ENCODE measurements at regions not wholly inside any gene's neighbourhood (a gene's known extent, or its start where the extent isn't known, plus 50 kb on each side); places are given as distances from the start of the nearest gene placed in this dataset.

- DNase-seq, result no peak
Observed at GRCh38 chr2:120809609-120810440, 74.2 kb downstream of the GLI2 start.

DNA sequence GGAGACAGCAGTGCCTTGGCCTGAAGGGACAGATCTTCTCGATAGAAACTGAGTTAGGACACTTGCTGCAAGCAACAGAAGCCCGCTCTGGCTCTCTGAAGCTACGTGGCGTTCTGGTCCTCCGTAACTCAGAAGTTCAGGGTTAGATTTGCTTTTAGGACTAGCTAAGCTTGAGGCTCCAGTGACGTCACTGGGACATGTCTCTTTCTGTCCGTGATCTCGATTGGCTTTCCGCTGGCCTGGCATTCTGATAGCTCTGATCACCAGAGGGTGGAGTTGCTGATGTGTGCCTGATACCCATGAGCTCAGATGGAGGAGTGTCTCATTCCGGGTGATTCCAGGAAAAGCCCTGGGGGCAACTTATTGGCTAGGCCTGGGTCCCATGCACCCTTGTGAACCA, 75.0 kb downstream of the GLI2 start:
- no peak for DNase-seq

GRCh38 chr2:120812866-120813265, 77.2 kb downstream of the GLI2 start:
- no peak for DNase-seq

GRCh38 chr2:120814352-120814751, 78.7 kb downstream of the GLI2 start:
- DNase-seq, result no peak

DNA sequence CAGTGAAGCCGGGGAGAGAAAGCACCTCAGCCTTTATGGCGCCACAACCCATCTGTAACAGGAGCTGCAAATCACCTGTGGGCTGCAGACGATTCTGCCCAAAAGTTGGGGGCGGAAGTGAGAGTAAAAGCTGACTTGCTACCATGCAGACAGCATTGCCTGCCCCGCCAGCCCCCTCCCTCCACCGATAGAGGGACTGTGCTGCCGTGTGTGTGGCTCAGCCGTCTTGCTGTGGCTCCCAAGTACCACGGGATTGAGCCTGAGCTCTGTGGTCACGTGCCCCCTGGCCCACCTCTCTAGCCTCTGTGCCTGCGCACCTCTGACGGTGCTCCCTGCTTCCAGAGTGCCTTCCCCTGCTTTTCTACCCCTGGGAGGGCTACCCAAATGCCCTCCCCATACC, 79.6 kb downstream of the GLI2 start:
- DNase-seq, result no peak

DNA sequence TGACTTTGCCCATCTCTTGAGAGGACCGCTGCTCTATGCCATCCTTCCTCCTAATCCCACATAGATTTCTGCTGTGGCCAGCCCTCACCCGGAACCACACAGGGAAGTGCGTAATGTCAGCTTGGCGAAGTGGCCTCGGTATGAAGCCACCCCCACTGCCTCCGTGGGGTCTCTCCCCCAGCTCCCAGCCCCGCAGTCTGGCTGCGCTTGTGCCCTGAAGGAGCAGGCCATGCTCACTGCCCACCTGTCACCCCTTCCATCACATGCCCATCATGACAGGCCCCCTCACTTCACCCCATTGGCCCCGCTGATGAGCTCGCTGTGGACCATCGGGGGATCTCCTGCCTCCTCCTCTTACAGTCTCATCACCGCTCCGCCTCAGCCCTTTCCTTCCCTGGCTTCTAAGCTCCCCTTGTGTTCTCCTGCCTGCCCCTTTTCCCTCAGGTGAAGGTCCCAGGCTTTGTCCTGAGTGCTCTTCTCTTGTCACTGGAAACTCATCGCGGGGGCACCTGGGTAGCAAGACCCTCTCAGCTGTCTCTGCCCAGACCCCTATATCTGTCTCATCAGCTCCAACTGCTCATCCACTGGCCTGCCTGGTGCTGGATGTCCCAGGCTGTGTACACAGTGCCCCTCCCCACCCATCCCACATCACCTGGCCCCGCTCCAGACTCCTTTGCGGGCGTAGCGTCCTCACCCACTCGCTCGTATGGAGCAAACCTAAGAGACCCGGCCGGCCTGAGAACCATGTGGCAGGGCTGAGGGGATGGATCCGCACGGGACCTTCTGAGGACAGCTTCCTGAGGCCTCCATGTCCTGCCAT, 81.7 kb downstream of the GLI2 start:
- no peak for DNase-seq

GRCh38 chr2:120817956-120818325, 82.3 kb downstream of the GLI2 start:
- DNase-seq, result no peak

GRCh38 chr2:120818441-120818920, 82.8 kb downstream of the GLI2 start:
- DNase-seq, result no peak

GRCh38 chr2:120819720-120820210, 84.1 kb downstream of the GLI2 start:
- no peak for DNase-seq

DNA sequence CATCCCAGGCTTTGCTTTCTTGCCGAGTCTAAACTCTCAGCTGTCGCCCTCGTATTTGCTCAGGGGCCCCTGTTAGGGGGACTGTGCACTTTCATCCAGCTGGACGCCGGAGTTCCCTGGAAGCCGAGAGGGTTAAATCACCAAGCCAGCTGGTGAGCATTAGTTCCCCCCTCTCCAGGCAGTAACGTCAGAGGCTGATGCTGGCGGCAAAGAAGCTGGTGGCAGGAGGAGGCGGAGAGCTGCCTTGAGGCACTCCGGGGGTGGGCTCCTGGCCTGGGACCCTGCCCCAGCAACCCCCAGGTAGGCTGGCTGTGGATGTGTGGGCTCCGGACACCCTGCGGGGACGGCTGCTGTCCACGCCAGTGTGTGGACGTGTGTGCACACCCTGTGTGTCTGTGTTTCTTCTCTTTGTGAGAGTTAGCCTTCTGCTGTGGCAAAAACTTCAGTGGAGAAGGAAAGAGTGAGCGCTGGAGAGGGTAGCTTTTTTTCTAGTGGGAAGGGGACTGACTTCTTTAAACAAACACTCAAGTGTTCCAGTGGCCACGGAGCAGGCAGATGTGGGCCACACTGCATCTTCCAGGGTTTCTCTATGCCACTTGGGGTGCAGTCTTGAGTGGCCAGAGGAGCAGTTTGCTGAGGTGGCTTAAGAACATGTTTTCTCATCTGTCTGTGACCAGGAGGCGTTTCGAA, 84.7 kb downstream of the GLI2 start:
- no peak for DNase-seq

DNA sequence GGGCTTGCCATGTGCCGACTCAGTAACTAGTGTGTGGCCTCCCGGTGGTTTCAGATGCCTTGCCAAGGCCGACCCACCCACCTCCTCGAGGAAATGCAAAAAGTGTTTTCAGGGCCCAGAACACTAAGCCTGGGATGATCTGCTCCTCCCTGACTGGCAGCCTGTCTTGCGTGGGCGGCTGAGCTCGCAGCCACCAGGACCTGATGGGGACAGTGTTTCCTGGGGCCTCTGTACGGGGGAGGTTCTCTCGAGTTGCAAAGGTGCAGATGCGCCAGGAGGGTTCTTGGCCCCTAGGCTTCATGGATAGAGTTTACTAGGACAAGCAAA, 85.2 kb downstream of the GLI2 start:
- DNase-seq, result no peak

DNA sequence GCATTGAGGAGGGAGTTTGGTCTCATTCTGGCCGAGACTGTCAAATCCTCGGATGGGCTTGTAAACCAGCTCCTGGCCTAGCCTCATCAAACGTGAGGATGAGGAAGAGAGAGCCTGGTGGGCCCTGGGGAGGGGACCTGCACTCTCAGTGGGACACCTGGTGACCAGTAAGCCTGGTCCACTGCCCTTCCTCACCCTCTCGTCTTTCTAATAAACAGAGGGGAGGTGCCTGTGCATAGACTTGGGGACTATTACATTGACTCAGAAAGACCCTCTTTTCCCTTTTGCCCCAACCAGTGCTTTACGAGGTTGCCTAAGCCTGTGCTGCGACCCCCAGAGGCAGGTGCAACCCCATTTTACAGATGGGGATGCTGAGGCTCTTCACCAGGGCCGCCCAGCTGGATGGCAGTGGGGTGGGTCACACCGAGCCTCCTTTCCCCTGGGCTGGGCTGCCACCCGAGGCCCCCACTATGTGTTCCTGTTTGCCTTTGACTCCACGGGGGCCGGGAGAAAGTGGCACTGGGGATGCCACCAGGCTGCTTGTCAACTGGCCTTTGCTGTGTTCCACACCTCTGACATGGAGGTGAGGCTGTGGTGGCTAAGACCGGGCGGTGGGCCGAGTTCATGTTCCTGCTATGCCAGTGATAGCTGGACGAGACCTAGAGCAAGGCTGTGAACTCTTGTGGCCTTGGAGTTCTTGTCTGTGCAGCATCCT, 85.9 kb downstream of the GLI2 start:
- DNase-seq, result no peak

DNA sequence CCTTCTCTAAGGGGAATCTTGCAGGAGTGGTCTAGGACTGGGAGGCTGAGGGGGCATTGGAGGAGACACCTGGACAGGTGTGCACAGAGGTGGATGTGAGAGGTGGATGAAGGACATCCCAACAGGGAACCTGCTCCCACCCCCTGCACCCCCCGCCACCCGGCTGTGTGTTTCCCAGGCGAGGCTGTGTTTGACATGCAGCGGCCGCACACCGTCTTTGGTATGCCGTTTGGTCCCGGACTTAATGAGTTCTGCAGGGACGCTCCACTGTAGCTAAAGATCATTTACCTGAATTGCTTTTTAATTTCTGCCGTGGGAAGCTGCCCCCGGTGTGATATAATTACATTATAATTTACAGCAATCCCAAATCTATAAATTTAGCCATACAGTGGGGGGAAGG, 87.3 kb downstream of the GLI2 start:
- no peak for DNase-seq

GRCh38 chr2:120823551-120823950, 87.9 kb downstream of the GLI2 start:
- no peak for DNase-seq

DNA sequence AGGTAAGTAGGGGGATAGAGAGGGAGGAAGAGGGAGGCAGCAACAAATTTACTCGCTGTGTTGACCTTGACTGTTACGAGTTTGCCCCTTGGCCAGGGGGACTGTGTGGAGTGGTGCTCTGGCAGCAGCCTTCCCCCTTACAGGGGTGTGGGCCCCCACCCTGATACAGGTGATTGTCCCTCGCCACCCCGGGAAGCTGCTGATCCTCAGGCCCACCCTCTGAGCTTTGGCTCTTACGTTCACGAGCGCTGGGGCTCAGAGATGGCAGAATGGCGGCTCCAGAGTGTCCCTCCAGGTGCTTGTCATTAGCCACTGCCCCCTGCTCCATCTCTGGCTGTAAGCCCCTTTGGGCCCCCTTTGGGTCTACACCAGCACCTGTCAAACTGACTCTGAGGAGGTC, 88.6 kb downstream of the GLI2 start:
- no peak for DNase-seq

GRCh38 chr2:120825370-120826259, 89.9 kb downstream of the GLI2 start:
- DNase-seq, result no peak

GRCh38 chr2:120826260-120826648, 90.6 kb downstream of the GLI2 start:
- DNase-seq, result no peak

DNA sequence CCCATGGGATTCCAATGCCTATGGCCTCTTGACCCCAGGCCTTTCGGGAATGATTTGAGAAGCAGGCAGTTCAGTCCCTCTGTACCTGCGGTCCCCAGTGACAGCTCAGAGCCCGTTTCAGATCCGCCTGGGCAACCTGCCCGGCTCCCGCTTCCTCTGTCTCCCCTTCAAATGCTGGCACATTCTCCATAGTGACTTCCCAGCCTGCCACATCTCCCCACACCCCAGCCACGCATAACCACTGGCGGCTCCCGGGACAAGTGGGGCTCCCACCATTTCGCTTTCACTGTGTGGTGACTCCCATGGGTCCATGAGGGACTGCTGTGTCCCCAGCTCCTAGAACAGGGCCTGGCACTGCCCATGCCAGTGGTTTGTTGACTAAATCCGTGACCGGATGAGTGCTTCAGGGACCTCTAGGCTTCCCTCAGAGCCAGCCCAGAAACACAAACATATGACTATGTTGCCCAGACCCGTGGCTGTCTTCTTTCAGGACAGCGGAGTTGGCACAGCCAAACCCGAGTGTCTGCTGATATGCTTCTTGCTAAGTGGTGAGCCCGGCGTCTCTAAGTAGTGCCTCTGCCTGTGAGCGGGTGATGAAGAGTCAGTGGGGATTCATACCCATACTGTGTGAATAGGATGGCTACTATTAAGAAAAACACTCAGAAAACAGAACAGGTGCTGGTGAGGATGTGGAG, 91.2 kb downstream of the GLI2 start:
- no peak for DNase-seq

GRCh38 chr2:120828066-120828465, 92.4 kb downstream of the GLI2 start:
- no peak for DNase-seq

DNA sequence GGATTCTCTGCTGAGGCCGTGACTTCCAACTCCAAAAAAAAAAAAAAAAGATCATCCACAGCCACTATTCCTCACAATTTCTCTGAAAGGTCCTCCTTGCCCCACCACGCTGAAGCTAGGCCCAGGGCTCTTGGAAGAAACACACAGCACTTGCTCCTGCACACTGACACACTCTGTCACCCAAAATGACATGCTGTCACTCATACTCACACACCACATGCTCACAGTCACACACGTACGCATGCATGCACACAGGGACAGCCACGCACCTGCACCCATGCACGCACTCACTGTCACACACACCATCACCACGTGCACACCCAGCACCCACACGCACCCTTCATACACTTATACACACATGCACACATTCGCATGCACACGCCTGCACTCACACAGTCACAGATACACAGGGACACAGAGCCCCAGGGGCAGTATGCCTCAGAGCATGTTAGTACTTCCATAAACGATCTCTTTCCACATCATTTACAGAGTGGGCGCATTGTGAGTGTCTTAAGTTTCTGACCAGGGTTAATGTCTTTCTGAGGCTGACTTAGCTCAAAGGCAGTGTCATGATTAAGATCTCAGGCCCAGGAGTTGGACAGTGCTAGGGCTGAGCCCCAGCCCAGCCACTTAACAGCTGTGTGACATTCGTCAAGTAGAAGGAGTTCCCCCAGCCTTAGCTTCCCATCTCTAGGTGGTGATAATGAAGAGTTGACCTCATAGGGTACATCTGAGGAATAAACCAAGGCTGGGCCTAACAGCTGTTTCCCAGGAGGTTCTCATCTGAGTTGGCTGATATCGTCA, 93.4 kb downstream of the GLI2 start:
- DNase-seq, result no peak
